ENCODE measurements at regions not wholly inside any gene's neighbourhood (a gene's known extent, or its start where the extent isn't known, plus 50 kb on each side); places are given as distances from the start of the nearest gene placed in this dataset.

- peaks cover 0 to 3% of the 10 kb centered on the region in 2 experiments for H3K27me3 ChIP-seq (ENCODE audit: control insufficient read depth in 2 of 2, insufficient read depth in 2 of 2, low read length in 2 of 2)
- FAIRE-seq (no peak), DNase-seq (ENCODE audit: low read depth, low spot score) (no peak)
- H3K4me1 ChIP-seq (ENCODE audit: control insufficient read depth, extremely low read depth, insufficient read depth, low read length), result no peaks in the 10 kb centered on the region
- intact Hi-C loops (cut with micrococcal nuclease), result no loop called here
- no TSS peak for BruUV-seq (replicated peaks)
- H3K9me3 ChIP-seq (replicated peaks; ENCODE audit: control insufficient read depth, insufficient read depth, low read length), result no peaks in the 10 kb centered on the region
- no peak overlapping the region for H3K4me3 ChIP-seq (replicated peaks in 1 of 3; ENCODE audit: insufficient read depth in 1 of 3, low read depth in 1 of 3, low read length in 3 of 3)
- H3K36me3 ChIP-seq (ENCODE audit: control insufficient read depth in 2 of 2, extremely low read depth in 1 of 2, insufficient read depth in 2 of 2, low read length in 2 of 2), result no peaks in the 10 kb centered on the region
- no peak overlapping the region for H2AFZ ChIP-seq (ENCODE audit: low read depth, low read length)
- TF ChIP-seq, protein P1, sequence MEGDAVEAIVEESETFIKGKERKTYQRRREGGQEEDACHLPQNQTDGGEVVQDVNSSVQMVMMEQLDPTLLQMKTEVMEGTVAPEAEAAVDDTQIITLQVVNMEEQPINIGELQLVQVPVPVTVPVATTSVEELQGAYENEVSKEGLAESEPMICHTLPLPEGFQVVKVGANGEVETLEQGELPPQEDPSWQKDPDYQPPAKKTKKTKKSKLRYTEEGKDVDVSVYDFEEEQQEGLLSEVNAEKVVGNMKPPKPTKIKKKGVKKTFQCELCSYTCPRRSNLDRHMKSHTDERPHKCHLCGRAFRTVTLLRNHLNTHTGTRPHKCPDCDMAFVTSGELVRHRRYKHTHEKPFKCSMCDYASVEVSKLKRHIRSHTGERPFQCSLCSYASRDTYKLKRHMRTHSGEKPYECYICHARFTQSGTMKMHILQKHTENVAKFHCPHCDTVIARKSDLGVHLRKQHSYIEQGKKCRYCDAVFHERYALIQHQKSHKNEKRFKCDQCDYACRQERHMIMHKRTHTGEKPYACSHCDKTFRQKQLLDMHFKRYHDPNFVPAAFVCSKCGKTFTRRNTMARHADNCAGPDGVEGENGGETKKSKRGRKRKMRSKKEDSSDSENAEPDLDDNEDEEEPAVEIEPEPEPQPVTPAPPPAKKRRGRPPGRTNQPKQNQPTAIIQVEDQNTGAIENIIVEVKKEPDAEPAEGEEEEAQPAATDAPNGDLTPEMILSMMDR (IDR thresholded peaks at IDR 0.05; ENCODE audit: extremely low read depth in 1 of 2, insufficient read depth in 1 of 2, low read depth in 1 of 2, low read length in 2 of 2), result no peak
- TF ChIP-seq FOS (IDR thresholded peaks at IDR 0.05; ENCODE audit: borderline replicate concordance, insufficient read depth, low read length) (no peak), MAX (IDR thresholded peaks at IDR 0.05; ENCODE audit: insufficient read depth, insufficient read length) (no peak)
- dilution Hi-C loops (cut with MboI; ENCODE audit: extremely low pct_ligation_motif_present, low sequenced_read_pairs), result no loop called here
- H3K4me2 ChIP-seq (ENCODE audit: insufficient read depth, low read length), result no peak overlapping the region
- POLR2A ChIA-PET, result no interaction called here
- H4K20me1 ChIP-seq (replicated peaks; ENCODE audit: control insufficient read depth, extremely low read depth, insufficient read depth, low read length), result no peaks in the 10 kb centered on the region
- H3K79me2 ChIP-seq (ENCODE audit: control insufficient read depth, insufficient read depth, low read length), result no peaks in the 10 kb centered on the region
- CTCF ChIA-PET, result no interaction called here
- no peak overlapping the region for H3K9ac ChIP-seq (replicated peaks; ENCODE audit: extremely low read depth, insufficient read depth, low read length)
- no peak overlapping the region for H3K27ac ChIP-seq (ENCODE audit: insufficient read depth, low read depth, low read length)
- no peaks in the 10 kb centered on the region for H3K9me1 ChIP-seq (replicated peaks; ENCODE audit: control insufficient read depth, extremely low read depth, insufficient read depth, low read length)
Observed at GRCh38 chr2:120854014-120854620, 118.4 kb downstream of the GLI2 start.

DNA sequence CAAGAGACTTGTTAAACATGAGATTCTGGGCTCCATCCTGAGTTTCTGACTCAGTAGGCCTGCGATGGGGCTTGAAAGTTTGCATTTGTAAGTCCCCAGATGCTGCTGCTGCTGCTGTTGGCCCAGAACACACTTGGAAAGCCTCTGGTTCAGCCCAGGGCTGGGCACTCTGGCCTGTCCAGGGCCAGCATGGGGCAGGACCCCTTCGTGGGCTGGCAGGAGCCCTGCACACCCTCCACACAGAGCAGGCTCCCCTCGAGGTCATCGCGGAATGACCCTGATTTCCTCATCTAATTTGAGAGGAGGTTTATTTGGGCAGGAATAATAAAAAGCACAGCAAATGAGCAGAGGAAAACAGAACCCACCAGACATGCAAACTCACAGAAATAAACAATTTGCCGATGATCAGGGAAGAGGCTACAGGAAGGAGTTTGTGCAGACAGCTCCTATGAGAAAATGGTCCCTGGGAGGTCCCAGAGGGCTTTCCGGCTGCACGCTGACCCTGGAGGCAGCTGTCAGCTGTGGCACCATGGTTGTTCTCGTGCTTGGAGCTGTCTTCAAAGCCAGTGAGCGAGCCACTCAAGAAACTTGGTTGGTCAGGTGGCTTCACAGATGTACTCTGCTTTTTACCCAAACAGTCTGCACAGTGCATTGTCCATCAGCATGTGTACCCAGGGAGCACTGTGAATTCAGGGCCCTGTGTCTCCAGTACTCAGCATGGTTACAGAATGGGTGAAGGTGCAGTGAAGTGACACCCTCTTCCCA is 119.3 kb downstream of the GLI2 start:
- Histone ChIP-seq H3K27me3 (ENCODE audit: control insufficient read depth in 2 of 2, insufficient read depth in 2 of 2, low read length in 2 of 2) (peaks cover 0 to 3% of the 10 kb centered on the region in 2 experiments), H3K79me2 (ENCODE audit: control insufficient read depth, insufficient read depth, low read length) (no peaks in the 10 kb centered on the region), H3K36me3 (ENCODE audit: control insufficient read depth in 2 of 2, extremely low read depth in 1 of 2, insufficient read depth in 2 of 2, low read length in 2 of 2) (no peaks in the 10 kb centered on the region), H3K4me1 (ENCODE audit: control insufficient read depth, extremely low read depth, insufficient read depth, low read length) (no peaks in the 10 kb centered on the region), H3K27ac (ENCODE audit: insufficient read depth, low read depth, low read length) (no peak overlapping the region), H3K9me1 (replicated peaks; ENCODE audit: control insufficient read depth, extremely low read depth, insufficient read depth, low read length) (no peaks in the 10 kb centered on the region), H2AFZ (ENCODE audit: low read depth, low read length) (no peak overlapping the region), H3K4me3 (replicated peaks in 1 of 3; ENCODE audit: insufficient read depth in 1 of 3, low read depth in 1 of 3, low read length in 3 of 3) (no peak overlapping the region), H3K9ac (replicated peaks; ENCODE audit: extremely low read depth, insufficient read depth, low read length) (no peak overlapping the region), H4K20me1 (replicated peaks; ENCODE audit: control insufficient read depth, extremely low read depth, insufficient read depth, low read length) (no peaks in the 10 kb centered on the region), H3K4me2 (ENCODE audit: insufficient read depth, low read length) (no peak overlapping the region), H3K9me3 (replicated peaks; ENCODE audit: control insufficient read depth, insufficient read depth, low read length) (no peaks in the 10 kb centered on the region)
- BruUV-seq (replicated peaks), result no TSS peak
- TF ChIP-seq EZH2 (IDR thresholded peaks at IDR 0.05; ENCODE audit: borderline replicate concordance, low read depth, low read length, severe bottlenecking) (no peak), POLR2AphosphoS5 (IDR thresholded peaks at IDR 0.05; ENCODE audit: insufficient read depth, low read depth, low read length) (no peak), JUN (IDR thresholded peaks at IDR 0.05; ENCODE audit: borderline replicate concordance, insufficient read depth, insufficient read length, low read depth) (no peak), GATA2 (IDR thresholded peaks at IDR 0.05; ENCODE audit: insufficient read depth, insufficient read length, low read depth, low read length) (no peak)
- intact Hi-C loops (cut with micrococcal nuclease) (no loop called here), dilution Hi-C loops (cut with MboI; ENCODE audit: extremely low pct_ligation_motif_present, low sequenced_read_pairs) (no loop called here)
- ChIA-PET CTCF (interaction anchor here (0.7 kb wide), 1 partner anchor 13 kb away, joined by 3 read pairs; no protein-coding TSS in a partner anchor), POLR2A (no interaction called here)
- FAIRE-seq (no peak), DNase-seq (ENCODE audit: low read depth, low spot score) (no peak)
